H9 (cell line): ENCODE measurements at regions not wholly inside any gene's neighbourhood (a gene's known extent, or its start where the extent isn't known, plus 50 kb on each side); places are given as distances from the start of the nearest gene placed in this dataset.

ENCODE experiments used
- DNase-seq: peaks from one replicate; pipeline ENCODE4 v3.0.0-alpha.2; 2017
- H2AFZ ChIP-seq: one replicate; pipeline ENCODE4 v1.6.1; 2013; ENCODE audit warnings: mild to moderate bottlenecking, low read length, control low read depth, moderate library complexity
- H2AK5ac ChIP-seq: 2 replicates; pipeline ENCODE4 v1.6.1; 2013; ENCODE audit warnings: low read length, control low read depth, mixed read lengths; ENCODE audit not compliant: insufficient read length
- H2BK120ac ChIP-seq: one replicate; pipeline ENCODE4 v1.6.1; 2013; ENCODE audit warnings: low read depth, mild to moderate bottlenecking, low read length, control low read depth, inconsistent platforms; ENCODE audit not compliant: poor library complexity, severe bottlenecking
- H2BK12ac ChIP-seq: 2 replicates; pipeline ENCODE4 v1.6.1; 2013; ENCODE audit warnings: low read length, control low read depth, mixed read lengths, low read depth; ENCODE audit not compliant: insufficient read length
- H2BK15ac ChIP-seq: 2 replicates; pipeline ENCODE4 v1.6.1; 2013; ENCODE audit warnings: low read depth, low read length, control low read depth
- H2BK20ac ChIP-seq: one replicate; pipeline ENCODE4 v1.6.1; 2013; ENCODE audit warnings: low read depth, mild to moderate bottlenecking, low read length, control low read depth, inconsistent platforms; ENCODE audit not compliant: poor library complexity, severe bottlenecking
- H2BK5ac ChIP-seq: 2 replicates; pipeline ENCODE4 v1.6.1; 2013; ENCODE audit warnings: low read length, control low read depth, mixed read lengths; ENCODE audit not compliant: insufficient read length
- H3K14ac ChIP-seq: 2 replicates; pipeline ENCODE4 v1.6.1; 2013; ENCODE audit warnings: low read length, control low read depth; ENCODE audit not compliant: insufficient read depth
- H3K18ac ChIP-seq: 2 replicates; pipeline ENCODE4 v1.6.1; 2013; ENCODE audit warnings: low read depth, mild to moderate bottlenecking, mixed read lengths, low read length, control low read depth; ENCODE audit not compliant: insufficient read length
- H3K23ac ChIP-seq: 2 replicates; pipeline ENCODE4 v1.6.1; 2013; ENCODE audit warnings: low read length, control low read depth, mixed read lengths, low read depth; ENCODE audit not compliant: insufficient read length
- H3K23me2 ChIP-seq: 2 replicates; pipeline ENCODE4 v1.6.1; 2013; ENCODE audit warnings: low read depth, mild to moderate bottlenecking, mixed read lengths, low read length, control low read depth; ENCODE audit not compliant: insufficient read length, poor library complexity, severe bottlenecking
- H3K27ac ChIP-seq: 2 replicates; pipeline ENCODE4 v1.5.1; 2013; ENCODE audit warnings: low read length, control low read depth, mixed read lengths, low read depth; ENCODE audit not compliant: insufficient read length
- H3K27me3 ChIP-seq: 2 replicates; pipeline ENCODE4 v1.6.1; 2013; ENCODE audit warnings: low read length, control low read depth, inconsistent platforms; ENCODE audit not compliant: insufficient read depth
- H3K4ac ChIP-seq: 2 replicates; pipeline ENCODE4 v1.6.1; 2013; ENCODE audit warnings: low read depth, mild to moderate bottlenecking, control low read depth, inconsistent platforms, low read length, moderate library complexity
- H3K4me1 ChIP-seq: 2 replicates; pipeline ENCODE4 v1.6.1; 2013; ENCODE audit warnings: low read length, control low read depth, inconsistent platforms; ENCODE audit not compliant: insufficient read depth
- H3K4me2 ChIP-seq: 2 replicates; pipeline ENCODE4 v1.6.1; 2013; ENCODE audit warnings: low read length, control low read depth, mixed read lengths; ENCODE audit not compliant: insufficient read length, insufficient read depth
- H3K56ac ChIP-seq: 2 replicates; pipeline ENCODE4 v1.6.1; 2013; ENCODE audit warnings: low read depth, mild to moderate bottlenecking, mixed read lengths, low read length, control low read depth; ENCODE audit not compliant: insufficient read length
- H3K79me1 ChIP-seq: 2 replicates; pipeline ENCODE4 v1.6.1; 2013; ENCODE audit warnings: low read depth, mild to moderate bottlenecking, moderate library complexity, low read length, control low read depth, inconsistent platforms; ENCODE audit not compliant: insufficient read depth, poor library complexity, severe bottlenecking
- H3K79me2 ChIP-seq: 2 replicates; pipeline ENCODE4 v1.6.1; 2013; ENCODE audit warnings: low read length, control low read depth, inconsistent platforms; ENCODE audit not compliant: insufficient read depth
- H3K9ac ChIP-seq: 2 replicates; pipeline ENCODE4 v1.6.1; 2013; ENCODE audit warnings: low read length, control low read depth, mixed read lengths; ENCODE audit not compliant: insufficient read length; ENCODE audit errors: extremely low read depth
- H3K9me3 ChIP-seq: one replicate; pipeline ENCODE4 v1.6.1; 2013; ENCODE audit warnings: low read depth, low read length, inconsistent platforms; ENCODE audit not compliant: control insufficient read depth
- H3T11ph ChIP-seq: one replicate; pipeline ENCODE4 v1.6.1; 2013; ENCODE audit warnings: mild to moderate bottlenecking, low read length, control low read depth, inconsistent platforms
- H4K20me1 ChIP-seq: one replicate; pipeline ENCODE4 v1.6.1; 2013; ENCODE audit not compliant: control insufficient read depth, insufficient read length, insufficient read depth
- H4K5ac ChIP-seq: 2 replicates; pipeline ENCODE4 v1.6.1; 2013; ENCODE audit warnings: low read depth, mild to moderate bottlenecking, mixed read lengths, low read length, control low read depth; ENCODE audit not compliant: insufficient read length
- H4K8ac ChIP-seq: replicated peaks from 2 replicates; pipeline ENCODE4 v1.6.1; 2013; ENCODE audit warnings: low read length, control low read depth, mixed read lengths, low read depth; ENCODE audit not compliant: insufficient read length
- H4K91ac ChIP-seq: 2 replicates; pipeline ENCODE4 v1.6.1; 2013; ENCODE audit warnings: low read depth, mild to moderate bottlenecking, moderate library complexity, mixed read lengths, low read length, control low read depth; ENCODE audit not compliant: insufficient read length
- H3K27ac Mint-ChIP-seq, 3 experiments: 2 replicates in 2 of 3; 3 replicates in 1 of 3; pipeline ENCODE4 v1.8.0; 2020 to 2021; ENCODE audit warnings: mixed read lengths in 3 of 3, mild to moderate bottlenecking in 1 of 3, moderate library complexity in 1 of 3
- H3K27me3 Mint-ChIP-seq: 2 replicates; pipeline ENCODE4 v1.8.0; 2021; ENCODE audit warnings: low read depth, mild to moderate bottlenecking, moderate library complexity, mixed read lengths
- H3K36me3 Mint-ChIP-seq, 3 experiments: 2 replicates in 2 of 3; 3 replicates in 1 of 3; pipeline ENCODE4 v1.8.0; 2020 to 2021; ENCODE audit warnings: low read depth in 3 of 3, mixed read lengths in 3 of 3; ENCODE audit not compliant: insufficient read depth in 1 of 3
- H3K4me1 Mint-ChIP-seq, 2 experiments: 2 replicates each; pipeline ENCODE4 v1.8.0; 2020; ENCODE audit warnings: mixed read lengths in 2 of 2
- H3K4me3 Mint-ChIP-seq, 2 experiments: 2 replicates in 1 of 2; 3 replicates in 1 of 2; pipeline ENCODE4 v1.8.0; 2020 to 2021; ENCODE audit warnings: mild to moderate bottlenecking in 2 of 2, mixed read lengths in 2 of 2, moderate library complexity in 1 of 2
- H3K9me3 Mint-ChIP-seq, 2 experiments: 2 replicates in 1 of 2; 3 replicates in 1 of 2; pipeline ENCODE4 v1.8.0; 2020; ENCODE audit warnings: mild to moderate bottlenecking in 2 of 2, mixed read lengths in 2 of 2, moderate library complexity in 1 of 2
- CTCF ChIP-seq: fragments of 200-600 bp; sonication (generic); conservative IDR thresholded peaks from 3 replicates; pipeline ENCODE4 v1.8.0; 2021; ENCODE audit warnings: antibody characterized with exemption, mild to moderate bottlenecking
- WGBS: extraction: QIAGEN DNeasy Blood & Tissue Kit; methylation state at CpG from one replicate; pipeline ENCODE4 v1.1.7; 2013; ENCODE audit warnings: missing lambda C conversion rate, low lambda C conversion rate, mixed read lengths; ENCODE audit not compliant: insufficient read length; ENCODE audit errors: extremely low coverage; 5-methylcytosine and 5-hydroxymethylcytosine counted together

- Histone ChIP-seq H3K4me1 (peaks cover 4% of the 10 kb centered on the region), H3K14ac (no peak overlapping the region), H4K20me1 (no peaks in the 10 kb centered on the region), H3K9me3 (no peaks in the 10 kb centered on the region), H3K23me2 (peaks cover 2% of the 10 kb centered on the region), H2BK5ac (no peak overlapping the region), H3K4ac (no peak overlapping the region), H4K8ac (no peak overlapping the region), H3K9ac (no peak overlapping the region), H4K91ac (no peak overlapping the region), H2AK5ac (no peak overlapping the region), H4K5ac (no peak overlapping the region), H2BK120ac (no peak overlapping the region), H2BK15ac (no peak overlapping the region), H3K27ac (no peak overlapping the region), H2BK12ac (no peak overlapping the region), H3K18ac (no peak overlapping the region), H2AFZ (no peak overlapping the region), H3K27me3 (no peaks in the 10 kb centered on the region), H3K4me2 (no peak overlapping the region), H3T11ph (no peak overlapping the region), H3K23ac (no peak overlapping the region), H3K56ac (no peak overlapping the region), H2BK20ac (no peak overlapping the region), H3K79me2 (no peaks in the 10 kb centered on the region), H3K79me1 (no peaks in the 10 kb centered on the region)
- Mint-ChIP-seq H3K4me3 (no peak overlapping the region), H3K4me1 (peaks cover 45 to 53% of the 10 kb centered on the region in 2 experiments), H3K36me3 (peaks cover under 1 to 3% (median 2%) of the 10 kb centered on the region in 3 experiments; a peak in 5 of 7 replicates), H3K27me3 (peaks cover 3% of the 10 kb centered on the region), H3K27ac (no peak overlapping the region), H3K9me3 (peaks cover under 1 to 1% of the 10 kb centered on the region in 2 experiments; a peak in 2 of 5 replicates)
- no peak for DNase-seq
- TF ChIP-seq CTCF = no peak
- WGBS = no CpG with 5 or more reads among the region's 9 CpGs
Observed at GRCh38 chr16:54503011-54503855, 216.6 kb upstream of the IRX3 start.
